Endodermal cell (in vitro differentiated cells): ENCODE measurements at regions not wholly inside any gene's neighbourhood (a gene's known extent, or its start where the extent isn't known, plus 50 kb on each side); places are given as distances from the start of the nearest gene placed in this dataset.

Experiments used
- DNase-seq: peaks from one replicate; pipeline ENCODE4 v3.0.0-alpha.2; 2017
- H3K27ac ChIP-seq: 2 replicates; pipeline ENCODE4 v1.5.1; 2013; ENCODE audit warnings: mild to moderate bottlenecking, low read depth, low read length, moderate library complexity
- H3K27me3 ChIP-seq: 2 replicates; pipeline ENCODE4 v1.6.1; 2013; ENCODE audit warnings: mild to moderate bottlenecking, low read length, moderate library complexity; ENCODE audit not compliant: insufficient read depth, control insufficient read depth, poor library complexity, severe bottlenecking
- H3K36me3 ChIP-seq: 2 replicates; pipeline ENCODE4 v1.7.0; 2013; ENCODE audit warnings: mild to moderate bottlenecking, low read length, moderate library complexity; ENCODE audit not compliant: control insufficient read depth, insufficient read depth
- H3K4me1 ChIP-seq: one replicate; pipeline ENCODE4 v1.7.0; 2013; ENCODE audit warnings: low read length; ENCODE audit not compliant: control insufficient read depth, insufficient read depth
- H3K4me3 ChIP-seq: 2 replicates; pipeline ENCODE4 v1.5.1; 2013; ENCODE audit warnings: mild to moderate bottlenecking, low read length, moderate library complexity
- H3K9ac ChIP-seq: 2 replicates; pipeline ENCODE4 v1.6.1; 2013; ENCODE audit warnings: mild to moderate bottlenecking, low read length, moderate library complexity; ENCODE audit not compliant: poor library complexity, severe bottlenecking; ENCODE audit errors: extremely low read depth
- H3K9me3 ChIP-seq: 2 replicates; pipeline ENCODE4 v1.6.1; 2013; ENCODE audit warnings: mild to moderate bottlenecking, low read length, moderate library complexity; ENCODE audit not compliant: control insufficient read depth
- H3K27ac Mint-ChIP-seq: 2 replicates; pipeline ENCODE4 v1.8.0; 2020; ENCODE audit warnings: mixed read lengths
- H3K27me3 Mint-ChIP-seq: 2 replicates; pipeline ENCODE4 v1.8.0; 2021; ENCODE audit warnings: mild to moderate bottlenecking, mixed read lengths; ENCODE audit not compliant: insufficient read depth
- H3K36me3 Mint-ChIP-seq: 2 replicates; pipeline ENCODE4 v1.8.0; 2020; ENCODE audit warnings: low read depth, mixed read lengths
- H3K4me1 Mint-ChIP-seq: 2 replicates; pipeline ENCODE4 v1.8.0; 2020; ENCODE audit warnings: mixed read lengths
- H3K4me3 Mint-ChIP-seq: 2 replicates; pipeline ENCODE4 v1.8.0; 2020; ENCODE audit warnings: mild to moderate bottlenecking, moderate library complexity, mixed read lengths
- H3K9me3 Mint-ChIP-seq: 2 replicates; pipeline ENCODE4 v1.8.0; 2020; ENCODE audit warnings: mild to moderate bottlenecking, mixed read lengths
- CTCF ChIP-seq: fragments of 200-600 bp; sonication (generic); conservative IDR thresholded peaks from 2 replicates; pipeline ENCODE4 v1.5.0; 2021; ENCODE audit warnings: antibody characterized with exemption, mild to moderate bottlenecking
- WGBS, 2 experiments: methylation state at CpG; one replicate each; pipeline versions ENCODE4 v1.1.5 to v1.1.7; 2013; ENCODE audit warnings: missing lambda C conversion rate in 2 of 2, mixed read lengths in 1 of 2; ENCODE audit not compliant: insufficient coverage in 1 of 2, insufficient read length in 1 of 2; 5-methylcytosine and 5-hydroxymethylcytosine counted together

- H3K36me3 ChIP-seq = no peaks in the 10 kb centered on the region
These were observed 304.7 kb downstream of the QKI start for GRCh38 chr6:163719028-163719742.

GRCh38 chr6:163718537-163718936, 304.0 kb downstream of the QKI start:
- Histone ChIP-seq H3K4me3 (no peak overlapping the region), H3K36me3 (no peaks in the 10 kb centered on the region), H3K4me1 (no peaks in the 10 kb centered on the region), H3K27ac (no peak overlapping the region), H3K9me3 (no peaks in the 10 kb centered on the region), H3K9ac (no peak overlapping the region), H3K27me3 (no peaks in the 10 kb centered on the region)
- WGBS, 2 experiments = 93 to 100% methylated on average over 2 of the region's 2 CpGs
- no peaks in the 10 kb centered on the region for H3K4me1 Mint-ChIP-seq
- DNase-seq = no peak
- H3K36me3 Mint-ChIP-seq = no peaks in the 10 kb centered on the region
- TF ChIP-seq CTCF = no peak
- no peak overlapping the region for H3K27ac Mint-ChIP-seq
- H3K27me3 Mint-ChIP-seq = peaks cover 13% of the 10 kb centered on the region
- H3K4me3 Mint-ChIP-seq = no peak overlapping the region
- H3K9me3 Mint-ChIP-seq = no peaks in the 10 kb centered on the region

More at GRCh38 chr6:163719028-163719742, 304.7 kb downstream of the QKI start:
- H3K4me3 ChIP-seq = no peak overlapping the region
- Mint-ChIP-seq H3K4me3 (no peak overlapping the region), H3K4me1 (no peaks in the 10 kb centered on the region), H3K27ac (no peak overlapping the region), H3K27me3 (peaks cover 16% of the 10 kb centered on the region), H3K36me3 (no peaks in the 10 kb centered on the region), H3K9me3 (no peaks in the 10 kb centered on the region)
- WGBS, 2 experiments = 84 to 88% methylated on average over 13 to 20 of the region's 20 CpGs
- H3K9ac ChIP-seq = no peak overlapping the region
- no peaks in the 10 kb centered on the region for H3K9me3 ChIP-seq
- H3K27ac ChIP-seq = no peak overlapping the region
- DNase-seq = no peak
- H3K4me1 ChIP-seq = no peaks in the 10 kb centered on the region
- H3K27me3 ChIP-seq = no peaks in the 10 kb centered on the region
- no peak for TF ChIP-seq CTCF

DNA sequence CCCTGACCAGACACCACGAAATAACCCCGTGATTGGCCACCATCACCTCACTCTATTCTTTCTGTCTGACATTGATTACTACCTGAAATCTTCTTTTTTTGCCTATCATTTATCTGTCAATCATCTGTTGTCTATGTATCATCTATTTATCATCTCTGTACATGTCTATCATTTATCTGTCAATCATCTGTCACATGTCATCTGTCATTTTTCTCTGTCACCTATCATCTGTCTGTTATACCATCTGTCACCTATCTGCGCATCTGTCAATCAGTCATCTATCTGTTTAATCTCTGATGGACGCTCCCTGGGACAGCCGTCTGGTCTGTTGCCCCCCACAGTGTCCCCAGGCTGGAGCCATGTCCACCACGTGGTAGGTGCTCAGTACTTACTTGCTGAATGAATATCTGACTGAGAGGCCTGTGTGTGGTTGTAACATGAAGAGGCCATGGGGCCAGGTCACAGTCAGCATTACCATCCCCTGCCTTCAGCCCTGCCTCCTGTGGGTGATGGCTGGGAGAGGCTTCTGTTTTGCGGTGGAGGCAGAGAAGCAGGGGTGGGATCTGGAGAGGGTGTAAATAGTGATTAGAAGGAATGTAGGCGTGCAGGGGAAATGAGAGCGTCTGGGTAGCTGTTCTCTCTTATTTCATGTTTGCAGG, 302.7 kb downstream of the QKI start:
- no peaks in the 10 kb centered on the region for H3K36me3 ChIP-seq
- Mint-ChIP-seq H3K27me3 (peaks cover 10% of the 10 kb centered on the region), H3K4me1 (no peaks in the 10 kb centered on the region), H3K27ac (no peak overlapping the region), H3K9me3 (no peaks in the 10 kb centered on the region), H3K36me3 (no peaks in the 10 kb centered on the region), H3K4me3 (no peak overlapping the region)
- H3K27me3 ChIP-seq = no peaks in the 10 kb centered on the region
- H3K9me3 ChIP-seq = no peaks in the 10 kb centered on the region
- H3K4me3 ChIP-seq = no peak overlapping the region
- no peak overlapping the region for H3K9ac ChIP-seq
- no peaks in the 10 kb centered on the region for H3K4me1 ChIP-seq
- 92 to 96% methylated on average over 3 to 9 of the region's 9 CpGs for WGBS, 2 experiments
- DNase-seq = no peak
- TF ChIP-seq CTCF = no peak
- no peak overlapping the region for H3K27ac ChIP-seq
